ENCODE measurements at regions not wholly inside any gene's neighbourhood (a gene's known extent, or its start where the extent isn't known, plus 50 kb on each side); places are given as distances from the start of the nearest gene placed in this dataset.

DNA sequence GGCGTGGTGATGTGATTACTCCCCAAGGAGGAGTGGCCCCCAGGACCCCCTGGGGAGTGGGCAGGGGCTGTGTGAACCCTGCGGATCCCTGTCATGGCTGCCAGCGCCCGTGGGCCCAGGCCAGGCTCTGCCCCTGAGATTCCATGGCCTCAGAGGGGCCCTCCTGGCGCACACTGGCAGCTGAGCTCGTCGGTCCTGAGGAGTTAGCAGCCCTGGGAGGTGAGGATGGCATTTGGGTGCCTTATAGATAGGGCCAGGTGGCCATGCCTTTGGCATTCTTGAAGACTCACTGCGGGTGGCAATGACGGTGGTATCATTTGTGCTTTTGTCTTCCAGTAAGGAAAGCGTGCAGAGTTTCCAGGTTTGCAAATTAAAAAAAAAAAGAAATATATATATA, 146.8 kb upstream of the GSE1 start:
- in situ Hi-C loops (cut with MboI; ENCODE audit: low pct_unique_long_range_greater_than_20kb, low sequenced_read_pairs, unreplicated experiment), result no loop called here
- DNase-seq (ENCODE audit: low spot score), result no peak

DNA sequence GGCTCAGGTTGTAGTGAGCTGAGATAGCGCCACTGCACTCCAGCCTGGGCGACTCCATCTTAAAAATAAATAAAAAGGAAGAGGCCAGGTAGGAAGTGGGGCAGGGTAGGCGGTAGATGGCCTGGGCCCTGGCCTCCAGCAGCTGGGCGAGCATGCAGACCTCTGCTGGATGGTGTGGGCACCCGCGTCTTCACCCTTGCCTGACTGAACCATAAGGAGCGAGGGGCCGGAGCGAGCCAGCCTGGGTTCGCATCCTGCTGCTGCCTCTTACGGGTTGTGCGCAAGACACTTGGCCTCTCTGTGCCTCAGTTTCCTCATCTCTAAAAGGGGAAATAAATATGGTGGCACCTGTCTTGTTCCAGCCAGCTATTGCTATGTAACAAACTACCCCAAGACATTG, 146.1 kb upstream of the GSE1 start:
- no peak for DNase-seq (ENCODE audit: low spot score)
- in situ Hi-C loops (cut with MboI; ENCODE audit: low pct_unique_long_range_greater_than_20kb, low sequenced_read_pairs, unreplicated experiment), result no loop called here
- TF ChIP-seq, protein P1, sequence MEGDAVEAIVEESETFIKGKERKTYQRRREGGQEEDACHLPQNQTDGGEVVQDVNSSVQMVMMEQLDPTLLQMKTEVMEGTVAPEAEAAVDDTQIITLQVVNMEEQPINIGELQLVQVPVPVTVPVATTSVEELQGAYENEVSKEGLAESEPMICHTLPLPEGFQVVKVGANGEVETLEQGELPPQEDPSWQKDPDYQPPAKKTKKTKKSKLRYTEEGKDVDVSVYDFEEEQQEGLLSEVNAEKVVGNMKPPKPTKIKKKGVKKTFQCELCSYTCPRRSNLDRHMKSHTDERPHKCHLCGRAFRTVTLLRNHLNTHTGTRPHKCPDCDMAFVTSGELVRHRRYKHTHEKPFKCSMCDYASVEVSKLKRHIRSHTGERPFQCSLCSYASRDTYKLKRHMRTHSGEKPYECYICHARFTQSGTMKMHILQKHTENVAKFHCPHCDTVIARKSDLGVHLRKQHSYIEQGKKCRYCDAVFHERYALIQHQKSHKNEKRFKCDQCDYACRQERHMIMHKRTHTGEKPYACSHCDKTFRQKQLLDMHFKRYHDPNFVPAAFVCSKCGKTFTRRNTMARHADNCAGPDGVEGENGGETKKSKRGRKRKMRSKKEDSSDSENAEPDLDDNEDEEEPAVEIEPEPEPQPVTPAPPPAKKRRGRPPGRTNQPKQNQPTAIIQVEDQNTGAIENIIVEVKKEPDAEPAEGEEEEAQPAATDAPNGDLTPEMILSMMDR (IDR thresholded peaks at IDR 0.05; ENCODE audit: extremely low read depth, insufficient read depth, missing control alignments), result no peak

More for the DNA sequence above, 146.8 kb upstream of the GSE1 start:
- TF ChIP-seq, protein P1 (IDR thresholded peaks at IDR 0.05; ENCODE audit: extremely low read depth, insufficient read depth, missing control alignments), result no peak

DNA sequence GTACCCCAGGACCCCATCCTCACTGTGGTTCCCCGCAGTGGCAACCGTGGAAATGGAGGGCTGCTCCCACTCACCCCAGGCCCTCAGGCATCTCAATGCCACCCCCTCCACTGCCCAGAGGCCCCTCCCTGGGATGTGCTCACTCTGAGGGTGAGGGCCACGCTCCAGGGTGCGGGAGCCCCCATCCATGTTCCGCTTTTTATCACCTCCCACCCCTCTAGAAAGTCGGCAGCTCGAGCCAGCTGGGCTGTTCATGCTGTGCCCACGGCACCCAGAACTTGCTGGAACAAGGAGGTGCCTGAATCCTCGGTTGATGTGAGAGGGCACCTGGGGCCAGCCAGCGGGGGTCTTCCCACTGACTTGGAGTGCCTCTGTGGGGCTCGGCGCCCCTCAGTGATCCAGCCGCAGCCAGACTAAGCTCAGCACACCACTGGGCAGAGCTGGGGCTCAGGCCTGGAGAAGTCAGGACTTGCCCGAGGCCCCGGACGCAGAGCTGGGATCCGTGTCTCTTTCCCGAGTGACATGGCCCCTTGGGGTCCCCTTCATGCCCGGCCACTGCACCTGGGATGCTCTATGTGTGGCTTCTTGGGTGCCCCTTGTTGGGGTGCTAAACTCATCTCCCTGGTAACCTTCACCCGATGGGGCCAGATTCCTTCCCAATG, 143.1 kb upstream of the GSE1 start:
- DNase-seq (ENCODE audit: low spot score), result no peak
- in situ Hi-C loops (cut with MboI; ENCODE audit: low pct_unique_long_range_greater_than_20kb, low sequenced_read_pairs, unreplicated experiment), result no loop called here
- TF ChIP-seq, protein P1 (IDR thresholded peaks at IDR 0.05; ENCODE audit: extremely low read depth, insufficient read depth, missing control alignments), result no peak

DNA sequence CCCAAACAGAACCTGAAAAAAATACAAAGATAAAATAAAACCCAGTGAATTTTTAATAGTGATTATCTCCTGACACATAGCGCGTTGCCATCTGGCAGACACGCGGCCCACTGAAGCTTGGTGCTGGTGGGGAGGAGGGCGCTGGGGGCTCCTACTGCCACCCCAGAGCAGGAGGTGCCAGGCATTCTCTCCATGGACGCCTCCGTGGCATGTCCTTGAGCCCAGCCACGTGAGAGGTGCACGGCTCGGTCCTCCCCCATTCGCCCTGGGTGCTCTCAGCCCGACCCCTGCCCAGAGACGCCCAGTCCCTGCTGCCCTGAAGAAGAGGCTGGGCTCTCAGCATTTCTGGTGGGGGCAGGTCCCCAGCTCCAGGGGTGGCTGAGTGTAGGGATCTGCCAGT, 142.2 kb upstream of the GSE1 start:
- TF ChIP-seq, protein P1 (IDR thresholded peaks at IDR 0.05; ENCODE audit: extremely low read depth, insufficient read depth, missing control alignments), result no peak
- no peak for DNase-seq (ENCODE audit: low spot score)
- in situ Hi-C loops (cut with MboI; ENCODE audit: low pct_unique_long_range_greater_than_20kb, low sequenced_read_pairs, unreplicated experiment), result no loop called here

DNA sequence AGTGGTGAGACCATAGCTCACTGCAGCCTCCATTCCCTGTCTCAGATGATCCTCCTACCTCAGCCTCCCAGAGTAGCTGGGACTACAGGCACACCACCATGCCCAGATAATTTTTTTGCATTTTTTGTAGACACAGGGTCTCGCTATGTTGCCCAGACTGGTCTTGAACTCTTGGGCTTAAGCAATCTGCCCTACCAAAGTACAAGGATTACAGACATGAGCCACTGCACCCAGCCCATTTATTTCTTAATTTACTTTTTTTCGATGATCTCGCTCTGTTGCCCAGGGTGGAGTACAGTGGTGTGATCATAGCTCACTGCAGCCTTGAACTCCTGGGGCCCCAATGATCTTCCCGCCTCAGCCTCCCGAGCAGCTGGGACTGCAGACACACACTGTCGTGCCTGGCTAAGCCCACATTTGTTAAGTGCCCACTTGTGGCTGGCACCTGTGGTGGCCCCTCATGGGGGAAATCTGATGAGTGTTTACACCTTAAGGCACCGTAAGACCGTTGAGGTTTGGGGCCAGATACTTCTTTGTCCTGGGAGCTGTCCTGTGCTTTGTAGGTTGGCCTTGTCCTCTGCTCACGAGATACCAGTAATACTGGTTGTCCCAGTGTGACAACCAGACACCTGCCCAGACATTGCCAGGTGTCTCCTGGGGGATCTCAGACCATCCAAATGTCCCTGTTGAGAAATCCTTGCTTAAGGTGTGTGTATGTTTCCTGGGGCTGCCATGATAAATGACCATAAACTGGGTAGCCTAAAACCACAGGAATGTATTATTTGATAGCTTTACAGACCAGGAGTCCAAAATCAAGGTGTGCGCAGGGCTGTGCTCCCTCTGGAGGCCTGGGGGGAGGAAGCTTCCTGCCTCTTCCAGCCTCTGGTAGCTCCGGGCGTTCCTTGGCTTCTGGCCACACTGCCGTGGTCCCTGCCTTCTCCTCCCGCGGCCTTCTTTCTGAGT, 141.4 kb upstream of the GSE1 start:
- in situ Hi-C loops (cut with MboI; ENCODE audit: low pct_unique_long_range_greater_than_20kb, low sequenced_read_pairs, unreplicated experiment), result no loop called here
- DNase-seq (ENCODE audit: low spot score), result no peak

DNA sequence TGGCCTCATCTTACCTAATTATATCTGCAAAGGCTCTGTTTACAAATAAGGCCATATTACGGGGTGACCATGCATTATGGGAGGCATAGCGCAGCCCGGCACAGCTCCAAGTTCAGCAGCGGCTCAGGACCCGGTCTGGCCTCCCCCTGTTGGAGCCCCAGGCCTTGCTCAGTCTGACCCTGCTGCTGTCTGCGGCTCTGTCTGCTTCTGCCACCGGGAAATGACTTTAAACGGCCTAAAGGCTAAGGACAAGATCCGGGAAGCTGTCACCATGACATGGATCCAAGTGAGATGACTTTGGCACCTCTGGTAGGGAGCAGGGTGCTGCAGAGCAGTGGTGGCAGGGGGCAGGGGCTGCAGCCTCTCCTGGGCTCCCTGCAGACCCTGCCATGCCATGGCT, 140.6 kb upstream of the GSE1 start:
- in situ Hi-C loops (cut with MboI; ENCODE audit: low pct_unique_long_range_greater_than_20kb, low sequenced_read_pairs, unreplicated experiment), result no loop called here
- TF ChIP-seq, protein P1 (IDR thresholded peaks at IDR 0.05; ENCODE audit: extremely low read depth, insufficient read depth, missing control alignments), result no peak
- no peak for DNase-seq (ENCODE audit: low spot score)

More for the DNA sequence above, 141.4 kb upstream of the GSE1 start:
- TF ChIP-seq, protein P1 (IDR thresholded peaks at IDR 0.05; ENCODE audit: extremely low read depth, insufficient read depth, missing control alignments), result no peak
